ENCODE measurements at regions not wholly inside any gene's neighbourhood (a gene's known extent, or its start where the extent isn't known, plus 50 kb on each side); places are given as distances from the start of the nearest gene placed in this dataset.

DNA sequence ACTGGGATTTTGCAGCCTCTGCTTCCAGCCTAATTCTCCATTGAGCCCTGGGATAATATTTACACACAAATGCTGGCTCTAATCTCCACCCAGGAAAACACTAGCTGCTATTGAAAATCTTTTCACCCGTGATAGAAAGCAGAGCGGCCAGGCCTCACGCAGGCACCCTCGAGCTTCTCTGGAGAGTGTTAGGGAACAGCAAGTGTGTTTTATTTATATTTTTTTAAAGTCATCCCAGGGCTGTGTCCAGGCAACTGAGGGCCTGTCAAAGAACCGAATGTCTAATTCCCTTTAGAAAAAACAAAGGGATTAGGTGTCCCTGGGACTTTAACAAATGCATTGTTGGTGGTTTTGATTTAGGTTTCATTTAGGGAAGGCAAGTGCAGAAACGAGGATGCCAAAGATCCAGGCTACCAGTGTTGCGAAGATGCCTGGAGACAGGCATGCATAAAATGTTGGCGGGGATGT is 51.2 kb upstream of the SPRY4 start:
- Histone ChIP-seq H4K20me1 (ENCODE audit: insufficient read depth) (no peaks in the 10 kb centered on the region), H3K27ac (no peak overlapping the region), H3K4me2 (no peak overlapping the region), H2AFZ (no peak overlapping the region), H3K9me3 (ENCODE audit: insufficient read depth, low read depth) (no peaks in the 10 kb centered on the region), H3K79me2 (ENCODE audit: low read depth) (no peaks in the 10 kb centered on the region), H3K9me2 (ENCODE audit: insufficient read depth) (no peaks in the 10 kb centered on the region), H3K36me3 (ENCODE audit: low read depth) (no peaks in the 10 kb centered on the region), H3K4me1 (replicated peaks; ENCODE audit: insufficient read depth) (no peaks in the 10 kb centered on the region), H3F3A (ENCODE audit: insufficient read depth, low read depth) (no peaks in the 10 kb centered on the region), H3K4me3 (no peak overlapping the region), H3K27me3 (ENCODE audit: insufficient read depth, low read depth) (no peaks in the 10 kb centered on the region)
- no peak for DNase-seq
- no TSS peak for BruUV-seq (replicated peaks)
- TF ChIP-seq EZH2 (IDR thresholded peaks at IDR 0.05; ENCODE audit: low read depth): no peak
- TF ChIP-seq, protein P1, sequence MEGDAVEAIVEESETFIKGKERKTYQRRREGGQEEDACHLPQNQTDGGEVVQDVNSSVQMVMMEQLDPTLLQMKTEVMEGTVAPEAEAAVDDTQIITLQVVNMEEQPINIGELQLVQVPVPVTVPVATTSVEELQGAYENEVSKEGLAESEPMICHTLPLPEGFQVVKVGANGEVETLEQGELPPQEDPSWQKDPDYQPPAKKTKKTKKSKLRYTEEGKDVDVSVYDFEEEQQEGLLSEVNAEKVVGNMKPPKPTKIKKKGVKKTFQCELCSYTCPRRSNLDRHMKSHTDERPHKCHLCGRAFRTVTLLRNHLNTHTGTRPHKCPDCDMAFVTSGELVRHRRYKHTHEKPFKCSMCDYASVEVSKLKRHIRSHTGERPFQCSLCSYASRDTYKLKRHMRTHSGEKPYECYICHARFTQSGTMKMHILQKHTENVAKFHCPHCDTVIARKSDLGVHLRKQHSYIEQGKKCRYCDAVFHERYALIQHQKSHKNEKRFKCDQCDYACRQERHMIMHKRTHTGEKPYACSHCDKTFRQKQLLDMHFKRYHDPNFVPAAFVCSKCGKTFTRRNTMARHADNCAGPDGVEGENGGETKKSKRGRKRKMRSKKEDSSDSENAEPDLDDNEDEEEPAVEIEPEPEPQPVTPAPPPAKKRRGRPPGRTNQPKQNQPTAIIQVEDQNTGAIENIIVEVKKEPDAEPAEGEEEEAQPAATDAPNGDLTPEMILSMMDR (conservative IDR thresholded peaks at IDR 0.05): no peak
- POLR2A ChIA-PET (ENCODE audit: unreplicated experiment): no interaction called here
- intact Hi-C loops (cut with micrococcal nuclease; ENCODE audit: unreplicated experiment): no loop called here
- CTCF ChIA-PET: no interaction called here

Data from PC-9 (cell line).